ENCODE measurements at regions not wholly inside any gene's neighbourhood (a gene's known extent, or its start where the extent isn't known, plus 50 kb on each side); places are given as distances from the start of the nearest gene placed in this dataset.

DNA sequence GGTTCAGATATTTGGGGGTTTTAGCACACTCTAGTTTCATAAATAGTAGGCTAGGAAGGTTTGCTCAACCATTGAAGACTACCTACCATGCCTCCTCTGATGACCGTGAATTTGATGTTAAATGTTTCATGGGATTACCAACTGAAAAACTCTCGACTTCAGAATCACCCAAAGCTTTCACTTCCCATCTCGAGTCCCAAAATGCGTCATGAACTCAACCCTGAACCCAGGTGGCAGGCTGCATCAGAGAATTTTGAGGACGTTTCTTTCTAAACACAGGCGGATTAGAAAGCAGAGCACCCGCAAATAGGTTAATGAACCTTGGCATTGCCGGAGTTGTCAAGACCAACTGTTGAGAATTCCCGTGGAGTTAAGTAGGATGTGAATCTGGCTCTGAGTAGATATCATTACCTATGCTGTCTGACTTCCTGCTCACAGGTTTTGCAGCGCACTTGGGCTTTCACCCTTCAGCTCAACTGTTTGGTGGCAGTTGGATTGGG, 98.4 kb upstream of the ADTRP start:
- POLR2A ChIA-PET, result no interaction called here
- in situ Hi-C loops (cut with HindIII; ENCODE audit: low pct_unique_long_range_greater_than_20kb, low sequenced_read_pairs), result no loop called here

DNA sequence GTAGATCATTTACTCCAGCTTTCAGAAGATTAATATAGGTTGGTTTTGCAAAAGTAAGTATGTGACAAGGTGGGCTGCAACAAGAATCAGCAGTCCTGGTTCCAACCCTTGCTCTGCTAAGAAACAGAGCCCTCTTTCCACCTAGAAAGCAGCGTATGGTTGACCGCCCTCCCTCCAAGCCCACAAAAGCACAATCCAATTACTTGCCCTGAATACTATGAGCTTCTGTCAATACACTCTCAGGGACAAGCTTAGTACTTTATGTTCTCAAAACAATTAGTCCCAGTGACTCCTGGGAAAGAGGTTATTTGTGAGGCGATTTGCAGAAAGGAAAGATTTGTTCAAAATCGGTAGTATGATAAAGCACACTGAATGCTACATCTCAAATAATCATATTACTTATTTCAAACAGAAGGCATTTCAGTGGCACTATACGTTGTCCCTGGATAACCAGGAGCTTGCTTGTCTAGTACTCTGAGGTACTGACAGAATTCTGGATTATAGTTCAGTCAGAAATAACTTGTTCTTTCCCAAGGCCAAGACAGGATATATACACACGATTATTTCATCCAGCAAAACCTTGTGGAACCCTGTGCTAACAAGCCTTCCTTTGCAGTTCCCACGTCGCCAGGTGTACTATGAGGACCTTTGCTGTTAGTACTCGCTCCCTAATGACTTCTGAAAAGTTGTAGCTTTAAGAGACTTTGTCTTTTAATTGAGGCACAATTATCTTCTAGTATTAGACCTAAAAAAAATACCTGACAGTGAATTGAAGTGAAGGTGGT, 96.9 kb upstream of the ADTRP start:
- ChIA-PET CTCF (no interaction called here), POLR2A (no interaction called here)
- DNase-seq (ENCODE audit: low read depth, low spot score) (no peak), ATAC-seq (no peak)
- no peak overlapping the region for H3K4me3 ChIP-seq (ENCODE audit: low read depth in 2 of 2, low read length in 2 of 2)
- no peaks in the 10 kb centered on the region for H3K36me3 ChIP-seq (ENCODE audit: control insufficient read depth, insufficient read depth, low read length)
- TF ChIP-seq, protein P1, sequence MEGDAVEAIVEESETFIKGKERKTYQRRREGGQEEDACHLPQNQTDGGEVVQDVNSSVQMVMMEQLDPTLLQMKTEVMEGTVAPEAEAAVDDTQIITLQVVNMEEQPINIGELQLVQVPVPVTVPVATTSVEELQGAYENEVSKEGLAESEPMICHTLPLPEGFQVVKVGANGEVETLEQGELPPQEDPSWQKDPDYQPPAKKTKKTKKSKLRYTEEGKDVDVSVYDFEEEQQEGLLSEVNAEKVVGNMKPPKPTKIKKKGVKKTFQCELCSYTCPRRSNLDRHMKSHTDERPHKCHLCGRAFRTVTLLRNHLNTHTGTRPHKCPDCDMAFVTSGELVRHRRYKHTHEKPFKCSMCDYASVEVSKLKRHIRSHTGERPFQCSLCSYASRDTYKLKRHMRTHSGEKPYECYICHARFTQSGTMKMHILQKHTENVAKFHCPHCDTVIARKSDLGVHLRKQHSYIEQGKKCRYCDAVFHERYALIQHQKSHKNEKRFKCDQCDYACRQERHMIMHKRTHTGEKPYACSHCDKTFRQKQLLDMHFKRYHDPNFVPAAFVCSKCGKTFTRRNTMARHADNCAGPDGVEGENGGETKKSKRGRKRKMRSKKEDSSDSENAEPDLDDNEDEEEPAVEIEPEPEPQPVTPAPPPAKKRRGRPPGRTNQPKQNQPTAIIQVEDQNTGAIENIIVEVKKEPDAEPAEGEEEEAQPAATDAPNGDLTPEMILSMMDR (IDR thresholded peaks at IDR 0.05), result no peak
- TF ChIP-seq, protein P2, sequence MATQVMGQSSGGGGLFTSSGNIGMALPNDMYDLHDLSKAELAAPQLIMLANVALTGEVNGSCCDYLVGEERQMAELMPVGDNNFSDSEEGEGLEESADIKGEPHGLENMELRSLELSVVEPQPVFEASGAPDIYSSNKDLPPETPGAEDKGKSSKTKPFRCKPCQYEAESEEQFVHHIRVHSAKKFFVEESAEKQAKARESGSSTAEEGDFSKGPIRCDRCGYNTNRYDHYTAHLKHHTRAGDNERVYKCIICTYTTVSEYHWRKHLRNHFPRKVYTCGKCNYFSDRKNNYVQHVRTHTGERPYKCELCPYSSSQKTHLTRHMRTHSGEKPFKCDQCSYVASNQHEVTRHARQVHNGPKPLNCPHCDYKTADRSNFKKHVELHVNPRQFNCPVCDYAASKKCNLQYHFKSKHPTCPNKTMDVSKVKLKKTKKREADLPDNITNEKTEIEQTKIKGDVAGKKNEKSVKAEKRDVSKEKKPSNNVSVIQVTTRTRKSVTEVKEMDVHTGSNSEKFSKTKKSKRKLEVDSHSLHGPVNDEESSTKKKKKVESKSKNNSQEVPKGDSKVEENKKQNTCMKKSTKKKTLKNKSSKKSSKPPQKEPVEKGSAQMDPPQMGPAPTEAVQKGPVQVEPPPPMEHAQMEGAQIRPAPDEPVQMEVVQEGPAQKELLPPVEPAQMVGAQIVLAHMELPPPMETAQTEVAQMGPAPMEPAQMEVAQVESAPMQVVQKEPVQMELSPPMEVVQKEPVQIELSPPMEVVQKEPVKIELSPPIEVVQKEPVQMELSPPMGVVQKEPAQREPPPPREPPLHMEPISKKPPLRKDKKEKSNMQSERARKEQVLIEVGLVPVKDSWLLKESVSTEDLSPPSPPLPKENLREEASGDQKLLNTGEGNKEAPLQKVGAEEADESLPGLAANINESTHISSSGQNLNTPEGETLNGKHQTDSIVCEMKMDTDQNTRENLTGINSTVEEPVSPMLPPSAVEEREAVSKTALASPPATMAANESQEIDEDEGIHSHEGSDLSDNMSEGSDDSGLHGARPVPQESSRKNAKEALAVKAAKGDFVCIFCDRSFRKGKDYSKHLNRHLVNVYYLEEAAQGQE (IDR thresholded peaks at IDR 0.05; ENCODE audit: insufficient read depth in 1 of 2, low read depth in 2 of 2, low read length in 1 of 2), result no peak
- TF ChIP-seq SIN3A (IDR thresholded peaks at IDR 0.05; ENCODE audit: borderline replicate concordance, insufficient read depth, low read depth, low read length) (no peak), TCF7L2 (IDR thresholded peaks at IDR 0.05; ENCODE audit: low read depth, low read length) (no peak), POLR2AphosphoS5 (IDR thresholded peaks at IDR 0.05; ENCODE audit: low read depth, low read length) (no peak)
- H3K27me3 ChIP-seq (ENCODE audit: control insufficient read depth, insufficient read depth, low read length), result no peaks in the 10 kb centered on the region
- no peak overlapping the region for H3K27ac ChIP-seq (ENCODE audit: low read length)
- no peaks in the 10 kb centered on the region for H3K9me3 ChIP-seq (ENCODE audit: control insufficient read depth, insufficient read depth, low read depth, low read length)
- intact Hi-C loops (cut with micrococcal nuclease; ENCODE audit: unreplicated experiment), result no loop called here
- BruUV-seq (replicated peaks), result no TSS peak
- H3K4me1 ChIP-seq (ENCODE audit: control insufficient read depth, insufficient read depth, low read length), result no peaks in the 10 kb centered on the region
- in situ Hi-C loops (cut with HindIII; ENCODE audit: low pct_unique_long_range_greater_than_20kb, low sequenced_read_pairs), result no loop called here

More for the DNA sequence above, 98.4 kb upstream of the ADTRP start:
- Histone ChIP-seq H3K4me3 (ENCODE audit: low read depth in 2 of 2, low read length in 2 of 2) (no peak overlapping the region), H3K4me1 (ENCODE audit: control insufficient read depth, insufficient read depth, low read length) (no peaks in the 10 kb centered on the region), H3K27ac (ENCODE audit: low read length) (no peak overlapping the region), H3K9me3 (ENCODE audit: control insufficient read depth, insufficient read depth, low read depth, low read length) (no peaks in the 10 kb centered on the region), H3K27me3 (ENCODE audit: control insufficient read depth, insufficient read depth, low read length) (no peaks in the 10 kb centered on the region), H3K36me3 (ENCODE audit: control insufficient read depth, insufficient read depth, low read length) (no peaks in the 10 kb centered on the region)
- no peak for DNase-seq (ENCODE audit: low read depth, low spot score)
- no peak for TF ChIP-seq POLR2AphosphoS5 (IDR thresholded peaks at IDR 0.05; ENCODE audit: low read depth, low read length)
- TF ChIP-seq, protein P1 (IDR thresholded peaks at IDR 0.05), result no peak
- CTCF ChIA-PET, result no interaction called here
- intact Hi-C loops (cut with micrococcal nuclease; ENCODE audit: unreplicated experiment), result no loop called here
- BruUV-seq (replicated peaks), result no TSS peak
- ATAC-seq, result no peak
